ENCODE measurements at regions not wholly inside any gene's neighbourhood (a gene's known extent, or its start where the extent isn't known, plus 50 kb on each side); places are given as distances from the start of the nearest gene placed in this dataset.

- no peak for DNase-seq
- H3K4me3 ChIP-seq (ENCODE audit: low read length), result no peak overlapping the region
- TF ChIP-seq CTCF (IDR thresholded peaks at IDR 0.05), result no peak
- no peak overlapping the region for H3K27ac Mint-ChIP-seq
- no peak overlapping the region for H3K27ac ChIP-seq (ENCODE audit: low read length)
- no peak overlapping the region for H3K4me3 Mint-ChIP-seq
- H3K27me3 ChIP-seq (ENCODE audit: control insufficient read depth, insufficient read depth, low read length), result no peaks in the 10 kb centered on the region
- no peaks in the 10 kb centered on the region for H3K36me3 ChIP-seq (ENCODE audit: control insufficient read depth, insufficient read depth, low read length)
- intact Hi-C loops (cut with micrococcal nuclease), result no loop called here
- H3K4me1 ChIP-seq (ENCODE audit: control insufficient read depth, insufficient read depth, low read length), result no peaks in the 10 kb centered on the region
- 87% methylated on average over 4 of the region's 4 CpGs for WGBS (ENCODE audit: insufficient coverage)
- no peaks in the 10 kb centered on the region for H3K27me3 Mint-ChIP-seq (ENCODE audit: low read depth in 2 of 2)
- H3K4me1 Mint-ChIP-seq, result no peaks in the 10 kb centered on the region
- no peaks in the 10 kb centered on the region for H3K36me3 Mint-ChIP-seq
- ATAC-seq, result no peak
- peaks cover 3 to 4% of the 10 kb centered on the region in 2 donors for H3K9me3 Mint-ChIP-seq
- H3K9me3 ChIP-seq (ENCODE audit: control insufficient read depth, insufficient read depth, low read length), result no peaks in the 10 kb centered on the region
Measured at GRCh38 chr4:173697840-173698239, 167.8 kb upstream of the HAND2 start.

GRCh38 chr4:173696551-173696950 is 166.5 kb upstream of the HAND2 start:
- Histone ChIP-seq H3K27me3 (ENCODE audit: control insufficient read depth, insufficient read depth, low read length) (no peaks in the 10 kb centered on the region), H3K4me3 (ENCODE audit: low read length) (no peak overlapping the region), H3K4me1 (ENCODE audit: control insufficient read depth, insufficient read depth, low read length) (no peaks in the 10 kb centered on the region), H3K27ac (ENCODE audit: low read length) (no peak overlapping the region), H3K36me3 (ENCODE audit: control insufficient read depth, insufficient read depth, low read length) (no peaks in the 10 kb centered on the region), H3K9me3 (ENCODE audit: control insufficient read depth, insufficient read depth, low read length) (no peaks in the 10 kb centered on the region)
- Mint-ChIP-seq H3K4me3 (no peak overlapping the region), H3K27me3 (ENCODE audit: low read depth in 2 of 2) (no peaks in the 10 kb centered on the region), H3K27ac (no peak overlapping the region), H3K36me3 (no peaks in the 10 kb centered on the region), H3K4me1 (no peaks in the 10 kb centered on the region), H3K9me3 (peaks cover 4 to 7% of the 10 kb centered on the region in 2 donors)
- TF ChIP-seq CTCF (IDR thresholded peaks at IDR 0.05), result no peak
- 100% methylated on average over 1 of the region's 1 CpG for WGBS (ENCODE audit: insufficient coverage)
- no peak for DNase-seq
- intact Hi-C loops (cut with micrococcal nuclease), result no loop called here
- no peak for ATAC-seq

- TF ChIP-seq CTCF (IDR thresholded peaks at IDR 0.05), result no peak
- Histone ChIP-seq H3K27me3 (ENCODE audit: control insufficient read depth, insufficient read depth, low read length) (no peaks in the 10 kb centered on the region), H3K36me3 (ENCODE audit: control insufficient read depth, insufficient read depth, low read length) (no peaks in the 10 kb centered on the region), H3K4me1 (ENCODE audit: control insufficient read depth, insufficient read depth, low read length) (no peaks in the 10 kb centered on the region), H3K4me3 (ENCODE audit: low read length) (no peak overlapping the region), H3K27ac (ENCODE audit: low read length) (no peak overlapping the region), H3K9me3 (ENCODE audit: control insufficient read depth, insufficient read depth, low read length) (no peaks in the 10 kb centered on the region)
- no peak for ATAC-seq
- Mint-ChIP-seq H3K9me3 (peaks cover 4 to 7% of the 10 kb centered on the region in 2 donors), H3K27me3 (ENCODE audit: low read depth in 2 of 2) (no peaks in the 10 kb centered on the region), H3K4me3 (no peak overlapping the region), H3K36me3 (no peaks in the 10 kb centered on the region), H3K4me1 (no peaks in the 10 kb centered on the region), H3K27ac (no peak overlapping the region)
- no peak for DNase-seq
- intact Hi-C loops (cut with micrococcal nuclease), result no loop called here
- WGBS (ENCODE audit: insufficient coverage), result 89% methylated on average over 4 of the region's 5 CpGs
Measured at GRCh38 chr4:173696011-173696410, 166.0 kb upstream of the HAND2 start.

GRCh38 chr4:173685831-173686210 is 155.8 kb upstream of the HAND2 start:
- Histone ChIP-seq H3K4me3 (ENCODE audit: low read length) (no peak overlapping the region), H3K27me3 (ENCODE audit: control insufficient read depth, insufficient read depth, low read length) (no peaks in the 10 kb centered on the region), H3K36me3 (ENCODE audit: control insufficient read depth, insufficient read depth, low read length) (no peaks in the 10 kb centered on the region), H3K9me3 (ENCODE audit: control insufficient read depth, insufficient read depth, low read length) (no peaks in the 10 kb centered on the region), H3K4me1 (ENCODE audit: control insufficient read depth, insufficient read depth, low read length) (no peaks in the 10 kb centered on the region), H3K27ac (ENCODE audit: low read length) (no peak overlapping the region)
- no peak for ATAC-seq
- TF ChIP-seq CTCF (IDR thresholded peaks at IDR 0.05), result no peak
- intact Hi-C loops (cut with micrococcal nuclease), result no loop called here
- Mint-ChIP-seq H3K4me1 (no peaks in the 10 kb centered on the region), H3K4me3 (no peak overlapping the region), H3K27ac (no peak overlapping the region), H3K27me3 (ENCODE audit: low read depth in 2 of 2) (no peaks in the 10 kb centered on the region), H3K9me3 (peaks cover 0 to 6% of the 10 kb centered on the region in 2 donors), H3K36me3 (no peaks in the 10 kb centered on the region)
- no peak for DNase-seq
